GM12878 (cell line): ENCODE measurements at regions not wholly inside any gene's neighbourhood (a gene's known extent, or its start where the extent isn't known, plus 50 kb on each side); places are given as distances from the start of the nearest gene placed in this dataset.

Experiments used
- ATAC-seq: fragments of 200-7000 bp; cut with Tn5 transposase; 3 replicates; pipeline ENCODE4 v1.9.1; 2020; ENCODE audit warnings: mild to moderate bottlenecking, moderate library complexity
- BruUV-seq: library from RNA; stranded (reverse); fragments of 400-500 nt; replicated peaks from 2 replicates; lab custom pipeline; 2021; lab: Mats Ljungman, UMichigan
- CTCF ChIA-PET: fragments of 300-600 bp; sonication (Branson Sonifier 250); formaldehyde crosslinking; extraction: SDS; loops from one replicate; lab custom pipeline; 2021; ENCODE audit warnings: inconsistent platforms; lab: Yijun Ruan, JAX
- POLR2A ChIA-PET: fragments of 350-600 bp; formaldehyde crosslinking; extraction: SDS; loops from one replicate; lab custom pipeline; 2021; ENCODE audit warnings: inconsistent platforms; lab: Charles Lee
- RAD21 ChIA-PET: fragments of 300-600 bp; sonication (Branson Sonifier 250); formaldehyde crosslinking; loops from one replicate; lab custom pipeline; 2023; ENCODE audit warnings: antibody characterized with exemption; ENCODE audit not compliant: unreplicated experiment; lab: Charles Lee
- SMC1A ChIA-PET: fragments of 300-600 bp; sonication (Branson Sonifier 250); formaldehyde crosslinking; loops from one replicate; lab custom pipeline; 2023; ENCODE audit not compliant: unreplicated experiment, uncharacterized antibody; lab: Charles Lee
- DNase-seq: peaks from one replicate; pipeline ENCODE4 v3.0.0-alpha.2; 2011; ENCODE audit warnings: low read depth, low spot score
- FAIRE-seq: peaks from 3 replicates; lab custom pipeline; 2011; peaks lifted over from hg19 to GRCh38; lab: Jason Lieb, UNC
- H2AFZ ChIP-seq: 2 replicates; pipeline ENCODE4 v1.6.0; 2011; ENCODE audit warnings: low read depth, low read length, control low read depth; ENCODE audit not compliant: control insufficient read depth
- H3K27ac ChIP-seq: 2 replicates; pipeline ENCODE4 v1.5.1; 2011; ENCODE audit warnings: control low read depth; ENCODE audit not compliant: control insufficient read depth, insufficient read depth
- H3K27me3 ChIP-seq, 2 experiments: replicated peaks in 1 of 2; 2 replicates each; pipeline versions ENCODE4 v1.6.0 to v1.6.1; 2011; ENCODE audit warnings: low read length in 1 of 2; ENCODE audit not compliant: control insufficient read depth in 2 of 2, insufficient read depth in 2 of 2
- H3K36me3 ChIP-seq, 2 experiments: 2 replicates each; pipeline ENCODE4 v1.5.1; 2011; ENCODE audit warnings: low read length in 1 of 2; ENCODE audit not compliant: control insufficient read depth in 2 of 2, insufficient read depth in 2 of 2
- H3K4me1 ChIP-seq: 2 replicates; pipeline ENCODE4 v1.6.1; 2011; ENCODE audit warnings: mild to moderate bottlenecking, low read length, moderate library complexity, mixed read lengths; ENCODE audit not compliant: control insufficient read depth, insufficient read depth
- H3K4me2 ChIP-seq: 2 replicates; pipeline ENCODE4 v1.6.0; 2011; ENCODE audit warnings: control low read depth; ENCODE audit not compliant: control insufficient read depth, insufficient read depth
- H3K4me3 ChIP-seq: fragments of 200-600 bp; sonication (generic); 2 replicates; pipeline ENCODE4 v1.5.1; 2016
- H3K79me2 ChIP-seq: 2 replicates; pipeline ENCODE4 v1.6.0; 2011; ENCODE audit warnings: low read length; ENCODE audit not compliant: control insufficient read depth, insufficient read depth
- H3K9ac ChIP-seq: 2 replicates; pipeline ENCODE4 v1.8.0; 2011; ENCODE audit warnings: low read length, control low read depth, mixed read lengths; ENCODE audit not compliant: control insufficient read depth, insufficient read depth
- H3K9me3 ChIP-seq: replicated peaks from 3 replicates; pipeline ENCODE4 v1.5.1; 2011; ENCODE audit warnings: mild to moderate bottlenecking, low read length; ENCODE audit not compliant: control insufficient read depth, insufficient read depth
- H4K20me1 ChIP-seq: 2 replicates; pipeline ENCODE4 v1.6.0; 2011; ENCODE audit not compliant: control insufficient read depth, insufficient read depth
- CREM ChIP-seq: IDR thresholded peaks from 2 replicates; pipeline ENCODE4 v1.6.1; 2014; ENCODE audit warnings: antibody characterized with exemption, low read depth
- IRF4 ChIP-seq: IDR thresholded peaks from 2 replicates; pipeline ENCODE4 v1.6.1; 2011; ENCODE audit warnings: low read depth, low read length
- JUND ChIP-seq: IDR thresholded peaks from 2 replicates; pipeline ENCODE4 v1.6.1; 2012; ENCODE audit warnings: low read depth, mild to moderate bottlenecking, low read length, improper control_type of control experiment, moderate library complexity
- NR2C2 ChIP-seq: IDR thresholded peaks from 2 replicates; pipeline ENCODE4 v1.6.1; 2011; ENCODE audit warnings: borderline replicate concordance, low read depth; ENCODE audit not compliant: control insufficient read depth, insufficient read length
- POLR2AphosphoS5 ChIP-seq: IDR thresholded peaks from 2 replicates; pipeline ENCODE4 v1.6.1; 2011; ENCODE audit warnings: mild to moderate bottlenecking, low read length, inconsistent platforms
- YY1 ChIP-seq: IDR thresholded peaks from 2 replicates; pipeline ENCODE4 v1.6.1; 2011; ENCODE audit warnings: low read depth, mild to moderate bottlenecking, low read length
- ZBED1 ChIP-seq: IDR thresholded peaks from 2 replicates; pipeline ENCODE4 v1.6.1; 2016; ENCODE audit warnings: borderline replicate concordance
- WGBS: methylation state at CpG from one replicate; pipeline ENCODE4 v1.1.6; 2016; ENCODE audit warnings: low lambda C conversion rate; ENCODE audit not compliant: insufficient replicate concordance, insufficient coverage; ENCODE audit errors: missing lambda C conversion rate; 5-methylcytosine and 5-hydroxymethylcytosine counted together
- in situ Hi-C: fragments of 300-500 bp; cut with MboI; formaldehyde crosslinking; loops from 9 replicates; pipeline ENCODE4 v1.14.3; 2018; ENCODE audit warnings: mixed read lengths
- intact Hi-C: fragments of 100-400 bp; cut with micrococcal nuclease; formaldehyde crosslinking; loops from one replicate; pipeline ENCODE4 v1.14.2; 2022; ENCODE audit not compliant: unreplicated experiment

GRCh38 chr7:149604521-149604920 is 106.9 kb upstream of the ZNF746 start:
- intact Hi-C loops (loop anchor here (5.0 kb wide), 1 partner anchor 107 kb away; the partner anchor contains the start of gene ZNF746), in situ Hi-C loops (no loop called here)
- WGBS = over 99% methylated on average over 4 of the region's 4 CpGs
- TF ChIP-seq CREM (no peak), YY1 (no peak), NR2C2 (no peak), ZBED1 (no peak), JUND (no peak), POLR2AphosphoS5 (no peak), IRF4 (no peak)
- H3K79me2 ChIP-seq = 0 out of 2 replicates have a peak, but pooled peaks cover under 1% of the 10 kb centered on the region
- H3K4me1 ChIP-seq = peaks cover 12% of the 10 kb centered on the region
- no peak overlapping the region for H3K4me2 ChIP-seq
- DNase-seq = no peak
- no peaks in the 10 kb centered on the region for H3K27me3 ChIP-seq
- no peak overlapping the region for H3K9ac ChIP-seq
- POLR2A ChIA-PET = no interaction called here
- H3K27ac ChIP-seq = no peak overlapping the region
- H4K20me1 ChIP-seq = no peaks in the 10 kb centered on the region
- no peaks in the 10 kb centered on the region; the same call in 2 of the 3 replicates for H3K9me3 ChIP-seq
- no peak overlapping the region for H2AFZ ChIP-seq
- SMC1A ChIA-PET = interaction anchor here (1.2 to 1.8 kb wide), 2 partner anchors 19 to 104 kb away, joined by 3 to 4 read pairs; no protein-coding TSS in a partner anchor
- RAD21 ChIA-PET = no interaction called here
- H3K36me3 ChIP-seq = peaks cover 4 to 12% of the 10 kb centered on the region in 2 experiments
- H3K4me3 ChIP-seq = no peak overlapping the region
- CTCF ChIA-PET = interaction anchor here (1.0 to 1.7 kb wide), 2 partner anchors 19 to 20 kb away, joined by 3 to 4 read pairs; no protein-coding TSS in a partner anchor
- BruUV-seq = no TSS peak
- FAIRE-seq = no peak
- ATAC-seq = no peak
